Breast epithelium (tissue), 3 donors: ENCODE measurements at regions not wholly inside any gene's neighbourhood (a gene's known extent, or its start where the extent isn't known, plus 50 kb on each side); places are given as distances from the start of the nearest gene placed in this dataset.

Source experiments
- CTCF ChIP-seq, 3 donors: fragments of 450-650 bp; IDR thresholded peaks; one replicate each; pipeline ENCODE4 v1.5.1; 2016 to 2017; ENCODE audit warnings: antibody characterized with exemption in 3 of 3, mild to moderate bottlenecking in 3 of 3, moderate library complexity in 3 of 3
- POLR2A ChIP-seq: fragments of 450-650 bp; IDR thresholded peaks from one replicate; pipeline ENCODE4 v1.6.1; 2016; ENCODE audit warnings: antibody characterized with exemption, mild to moderate bottlenecking, moderate library complexity
- POLR2AphosphoS5 ChIP-seq, 3 donors: sonication (generic); formaldehyde crosslinking; IDR thresholded peaks; one replicate each; pipeline ENCODE4 v1.6.1; 2017; ENCODE audit warnings: antibody characterized with exemption in 3 of 3

- TF ChIP-seq POLR2A (no peak), POLR2AphosphoS5 (IDR thresholded peaks at IDR 0.05) (no peak), CTCF (IDR thresholded peaks at IDR 0.05) (no peak)
These were observed 364.6 kb downstream of the GJA1 start for GRCh38 chr6:121800047-121800446.
